ENCODE measurements at regions not wholly inside any gene's neighbourhood (a gene's known extent, or its start where the extent isn't known, plus 50 kb on each side); places are given as distances from the start of the nearest gene placed in this dataset.

DNA sequence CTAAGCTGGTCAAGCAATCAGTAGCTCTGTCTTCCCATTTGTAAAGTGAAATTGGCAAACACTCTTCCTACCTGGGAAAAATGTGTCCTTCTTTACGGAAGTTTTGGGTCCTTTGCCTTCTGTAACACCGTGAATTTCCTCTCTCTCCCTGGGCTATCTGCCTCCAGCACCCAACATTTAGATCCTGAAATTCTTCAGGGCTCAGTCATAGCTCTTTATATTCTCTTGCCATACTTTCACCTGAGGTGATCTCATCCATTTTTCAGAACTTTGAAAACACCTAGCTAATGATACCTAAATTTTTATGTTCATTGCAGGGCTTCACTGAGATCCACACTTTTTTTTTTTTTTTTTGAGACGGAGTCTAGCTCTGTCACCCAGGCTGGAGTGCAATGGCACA lies 1042.2 kb downstream of the DIAPH3 start:
- Histone ChIP-seq H3K4me3 (ENCODE audit: low read length) (no peak overlapping the region), H3K4me1 (ENCODE audit: control insufficient read depth in 2 of 2, insufficient read depth in 2 of 2, low read length in 2 of 2) (no peaks in the 10 kb centered on the region), H3K9me3 (ENCODE audit: control insufficient read depth in 2 of 3, low read length in 3 of 3) (no peaks in the 10 kb centered on the region), H3K27me3 (ENCODE audit: control insufficient read depth in 2 of 2, insufficient read depth in 2 of 2, low read length in 2 of 2) (no peaks in the 10 kb centered on the region), H3K27ac (ENCODE audit: low read depth, low read length) (no peak overlapping the region), H3K36me3 (ENCODE audit: control insufficient read depth in 2 of 3, insufficient read depth in 3 of 3, low read length in 3 of 3) (no peaks in the 10 kb centered on the region)
- intact Hi-C loops (cut with micrococcal nuclease) = no loop called here
- H3K36me3 Mint-ChIP-seq = no peaks in the 10 kb centered on the region
- H3K27ac Mint-ChIP-seq = no peak overlapping the region
- peaks cover 0 to 8% (median 0%) of the 10 kb centered on the region in 11 donors for H3K9me3 Mint-ChIP-seq
- ATAC-seq = no peak
- POLR2A ChIA-PET = no interaction called here
- peaks cover 0 to 3% (median 0%) of the 10 kb centered on the region in 5 donors for H3K27me3 Mint-ChIP-seq
- H3K4me1 Mint-ChIP-seq = no peaks in the 10 kb centered on the region
- no peak overlapping the region for H3K4me3 Mint-ChIP-seq
- no peak for DNase-seq
- CTCF ChIA-PET = no interaction called here

DNA sequence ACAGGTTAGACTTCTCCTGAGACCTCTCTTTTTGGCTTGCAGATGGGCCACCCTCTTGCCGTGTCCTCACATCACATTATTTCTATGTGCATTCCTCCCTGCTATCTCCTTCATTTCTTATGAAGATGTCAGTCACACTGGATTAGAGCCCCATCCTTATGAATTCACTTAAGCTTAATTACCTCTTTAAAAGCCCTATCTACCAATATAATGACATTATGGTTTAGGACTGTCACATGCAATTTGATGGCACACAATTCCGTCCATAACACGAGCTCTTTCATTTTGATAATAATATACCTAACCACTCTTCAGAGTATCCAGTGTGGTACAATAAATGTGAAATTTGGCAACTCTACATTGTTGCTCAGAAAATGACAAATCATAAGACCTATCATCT lies 1037.3 kb downstream of the DIAPH3 start:
- no peak overlapping the region for H3K4me3 Mint-ChIP-seq
- peaks cover 0 to 12% (median 0%) of the 10 kb centered on the region in 11 donors for H3K9me3 Mint-ChIP-seq
- no peak overlapping the region for H3K27ac Mint-ChIP-seq
- H3K36me3 ChIP-seq (ENCODE audit: control insufficient read depth in 2 of 3, insufficient read depth in 3 of 3, low read length in 3 of 3) = no peaks in the 10 kb centered on the region
- DNase-seq (no peak), ATAC-seq (no peak)
- H3K27me3 Mint-ChIP-seq = peaks cover 0 to 2% (median 0%) of the 10 kb centered on the region in 5 donors
- POLR2A ChIA-PET = no interaction called here
- no peak overlapping the region for H3K4me3 ChIP-seq (ENCODE audit: low read length)
- intact Hi-C loops (cut with micrococcal nuclease) = no loop called here
- H3K27me3 ChIP-seq (ENCODE audit: control insufficient read depth in 2 of 2, insufficient read depth in 2 of 2, low read length in 2 of 2) = no peaks in the 10 kb centered on the region
- no peaks in the 10 kb centered on the region for H3K4me1 ChIP-seq (ENCODE audit: control insufficient read depth in 2 of 2, insufficient read depth in 2 of 2, low read length in 2 of 2)
- CTCF ChIA-PET = interaction anchor here (0.9 kb wide), 1 partner anchor 1936 kb away, joined by 3 read pairs; no protein-coding TSS in a partner anchor
- no peak overlapping the region for H3K27ac ChIP-seq (ENCODE audit: low read depth, low read length)
- H3K9me3 ChIP-seq (ENCODE audit: control insufficient read depth in 2 of 3, low read length in 3 of 3) = no peaks in the 10 kb centered on the region
- H3K4me1 Mint-ChIP-seq = no peaks in the 10 kb centered on the region
- no peaks in the 10 kb centered on the region for H3K36me3 Mint-ChIP-seq

DNA sequence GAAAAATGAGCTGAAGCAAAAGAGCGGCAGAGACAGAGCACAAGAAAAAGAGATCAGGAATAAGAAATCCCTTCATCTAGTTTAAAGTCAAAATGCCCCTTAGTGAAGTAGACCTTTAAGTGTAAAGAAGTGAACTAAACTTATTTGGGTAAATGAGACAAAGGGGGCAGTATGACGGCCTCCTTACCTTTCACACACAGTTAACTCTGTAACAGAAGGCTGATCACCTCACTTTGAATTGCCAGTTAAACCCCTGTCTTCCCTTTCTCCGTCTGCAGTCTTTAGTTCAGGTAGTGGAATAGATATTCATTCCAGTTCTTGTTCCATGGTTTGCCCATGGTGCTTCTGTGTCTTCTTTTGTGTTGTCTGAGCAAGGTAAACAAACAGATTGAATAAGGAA lies 1029.8 kb downstream of the DIAPH3 start:
- intact Hi-C loops (cut with micrococcal nuclease) = no loop called here
- Mint-ChIP-seq H3K27ac (no peak overlapping the region), H3K4me1 (no peaks in the 10 kb centered on the region), H3K9me3 (peaks cover 0 to 7% (median 3%) of the 10 kb centered on the region in 11 donors), H3K36me3 (no peaks in the 10 kb centered on the region), H3K4me3 (no peak overlapping the region), H3K27me3 (no peaks in the 10 kb centered on the region)
- CTCF ChIA-PET = no interaction called here
- DNase-seq = no peak
- Histone ChIP-seq H3K4me1 (ENCODE audit: control insufficient read depth in 2 of 2, insufficient read depth in 2 of 2, low read length in 2 of 2) (no peaks in the 10 kb centered on the region), H3K9me3 (ENCODE audit: control insufficient read depth in 2 of 3, low read length in 3 of 3) (no peaks in the 10 kb centered on the region), H3K36me3 (ENCODE audit: control insufficient read depth in 2 of 3, insufficient read depth in 3 of 3, low read length in 3 of 3) (no peaks in the 10 kb centered on the region), H3K4me3 (ENCODE audit: low read length) (no peak overlapping the region), H3K27me3 (ENCODE audit: control insufficient read depth in 2 of 2, insufficient read depth in 2 of 2, low read length in 2 of 2) (no peaks in the 10 kb centered on the region), H3K27ac (ENCODE audit: low read depth, low read length) (no peak overlapping the region)
- POLR2A ChIA-PET = no interaction called here
- no peak for ATAC-seq

DNA sequence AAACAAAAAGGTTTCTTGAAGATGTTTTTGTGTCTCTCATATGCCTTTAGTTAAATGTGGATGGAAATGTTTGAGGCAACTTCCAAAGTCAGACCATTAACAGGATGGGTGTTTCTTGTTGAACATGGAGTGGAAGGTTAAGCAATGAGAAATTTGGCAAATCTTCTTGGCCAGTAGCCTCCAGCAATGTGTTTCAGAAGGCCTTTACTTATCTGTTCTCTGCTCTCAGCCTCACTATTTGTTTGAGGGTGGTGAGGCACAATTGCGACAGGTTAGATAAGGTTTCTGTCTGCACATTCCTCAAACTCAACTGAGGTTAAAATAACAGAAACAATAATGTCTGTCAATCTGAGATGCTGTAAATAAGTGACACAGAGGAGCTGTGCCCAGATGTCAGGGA lies 1019.0 kb downstream of the DIAPH3 start:
- no peaks in the 10 kb centered on the region for H3K27me3 ChIP-seq (ENCODE audit: control insufficient read depth in 2 of 2, insufficient read depth in 2 of 2, low read length in 2 of 2)
- Mint-ChIP-seq H3K27ac (no peak overlapping the region), H3K27me3 (no peaks in the 10 kb centered on the region), H3K36me3 (no peaks in the 10 kb centered on the region), H3K4me1 (no peaks in the 10 kb centered on the region), H3K4me3 (no peak overlapping the region), H3K9me3 (peaks cover 0 to 10% (median 2%) of the 10 kb centered on the region in 11 donors)
- no peaks in the 10 kb centered on the region for H3K36me3 ChIP-seq (ENCODE audit: control insufficient read depth in 2 of 3, insufficient read depth in 3 of 3, low read length in 3 of 3)
- DNase-seq (no peak), ATAC-seq (no peak)
- intact Hi-C loops (cut with micrococcal nuclease) = no loop called here
- POLR2A ChIA-PET = no interaction called here
- H3K9me3 ChIP-seq (ENCODE audit: control insufficient read depth in 2 of 3, low read length in 3 of 3) = no peaks in the 10 kb centered on the region
- no peak overlapping the region for H3K4me3 ChIP-seq (ENCODE audit: low read length)
- no peak overlapping the region for H3K27ac ChIP-seq (ENCODE audit: low read depth, low read length)
- no peaks in the 10 kb centered on the region for H3K4me1 ChIP-seq (ENCODE audit: control insufficient read depth in 2 of 2, insufficient read depth in 2 of 2, low read length in 2 of 2)
- CTCF ChIA-PET = no interaction called here

DNA sequence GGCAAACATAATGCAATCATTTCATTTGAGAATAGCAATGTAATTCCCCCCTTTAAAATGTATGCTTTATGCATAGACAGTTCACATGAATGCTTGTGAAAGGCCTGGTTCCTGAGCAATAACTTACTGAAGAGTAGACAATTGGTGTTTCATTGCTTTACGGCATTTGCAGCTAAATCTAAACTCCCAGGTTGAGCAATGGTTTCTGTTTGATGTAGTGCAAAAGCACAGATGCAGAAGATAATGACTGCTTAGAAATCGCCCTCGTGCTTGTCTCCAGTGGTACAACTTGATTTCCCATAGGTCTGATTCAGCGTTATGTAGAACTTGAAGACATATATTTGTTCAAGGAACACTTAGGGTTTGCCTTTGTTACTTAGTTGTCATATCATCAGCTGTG lies 1018.3 kb downstream of the DIAPH3 start:
- H3K27ac ChIP-seq (ENCODE audit: low read depth, low read length) = no peak overlapping the region
- H3K36me3 ChIP-seq (ENCODE audit: control insufficient read depth in 2 of 3, insufficient read depth in 3 of 3, low read length in 3 of 3) = no peaks in the 10 kb centered on the region
- no peaks in the 10 kb centered on the region for H3K4me1 ChIP-seq (ENCODE audit: control insufficient read depth in 2 of 2, insufficient read depth in 2 of 2, low read length in 2 of 2)
- H3K4me3 ChIP-seq (ENCODE audit: low read length) = no peak overlapping the region
- H3K27ac Mint-ChIP-seq = no peak overlapping the region
- no peaks in the 10 kb centered on the region for H3K27me3 Mint-ChIP-seq
- H3K4me3 Mint-ChIP-seq = no peak overlapping the region
- ChIA-PET CTCF (no interaction called here), POLR2A (no interaction called here)
- H3K9me3 ChIP-seq (ENCODE audit: control insufficient read depth in 2 of 3, low read length in 3 of 3) = no peaks in the 10 kb centered on the region
- ATAC-seq = no peak
- intact Hi-C loops (cut with micrococcal nuclease) = no loop called here
- no peaks in the 10 kb centered on the region for H3K36me3 Mint-ChIP-seq
- DNase-seq = no peak
- peaks cover 0 to 10% (median 2%) of the 10 kb centered on the region in 11 donors for H3K9me3 Mint-ChIP-seq
- H3K27me3 ChIP-seq (ENCODE audit: control insufficient read depth in 2 of 2, insufficient read depth in 2 of 2, low read length in 2 of 2) = no peaks in the 10 kb centered on the region
- H3K4me1 Mint-ChIP-seq = no peaks in the 10 kb centered on the region

DNA sequence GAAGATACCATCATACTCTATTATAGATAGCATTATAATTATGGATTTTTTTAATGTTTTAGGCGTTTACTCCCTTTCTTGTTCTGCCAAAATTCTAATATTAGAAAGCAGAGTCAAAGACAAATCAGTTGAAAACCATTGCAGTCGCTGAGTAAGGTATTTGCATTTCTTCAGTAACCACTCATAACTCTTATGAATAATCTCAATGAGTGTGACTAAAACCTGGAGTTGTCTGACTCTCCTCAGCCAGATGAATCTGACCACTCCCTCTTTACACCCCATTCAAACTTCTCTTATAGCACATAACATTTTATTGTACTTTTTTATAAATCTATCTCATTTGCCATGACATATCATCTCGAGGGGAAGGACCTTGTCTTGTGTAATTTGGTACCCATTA lies 1006.5 kb downstream of the DIAPH3 start:
- H3K27ac ChIP-seq (ENCODE audit: low read depth, low read length) = no peak overlapping the region
- intact Hi-C loops (cut with micrococcal nuclease) = no loop called here
- H3K36me3 ChIP-seq (ENCODE audit: control insufficient read depth in 2 of 3, insufficient read depth in 3 of 3, low read length in 3 of 3) = no peaks in the 10 kb centered on the region
- H3K4me3 Mint-ChIP-seq = no peak overlapping the region
- no peaks in the 10 kb centered on the region for H3K4me1 Mint-ChIP-seq
- no peaks in the 10 kb centered on the region for H3K27me3 ChIP-seq (ENCODE audit: control insufficient read depth in 2 of 2, insufficient read depth in 2 of 2, low read length in 2 of 2)
- H3K27me3 Mint-ChIP-seq = no peaks in the 10 kb centered on the region
- H3K27ac Mint-ChIP-seq = no peak overlapping the region
- no peaks in the 10 kb centered on the region for H3K4me1 ChIP-seq (ENCODE audit: control insufficient read depth in 2 of 2, insufficient read depth in 2 of 2, low read length in 2 of 2)
- H3K9me3 Mint-ChIP-seq = peaks cover 0 to 6% (median 2%) of the 10 kb centered on the region in 11 donors
- DNase-seq (no peak), ATAC-seq (no peak)
- H3K9me3 ChIP-seq (ENCODE audit: control insufficient read depth in 2 of 3, low read length in 3 of 3) = peaks cover 0 to 3% (median 0%) of the 10 kb centered on the region in 3 experiments
- ChIA-PET CTCF (no interaction called here), POLR2A (no interaction called here)
- no peaks in the 10 kb centered on the region for H3K36me3 Mint-ChIP-seq
- no peak overlapping the region for H3K4me3 ChIP-seq (ENCODE audit: low read length)

DNA sequence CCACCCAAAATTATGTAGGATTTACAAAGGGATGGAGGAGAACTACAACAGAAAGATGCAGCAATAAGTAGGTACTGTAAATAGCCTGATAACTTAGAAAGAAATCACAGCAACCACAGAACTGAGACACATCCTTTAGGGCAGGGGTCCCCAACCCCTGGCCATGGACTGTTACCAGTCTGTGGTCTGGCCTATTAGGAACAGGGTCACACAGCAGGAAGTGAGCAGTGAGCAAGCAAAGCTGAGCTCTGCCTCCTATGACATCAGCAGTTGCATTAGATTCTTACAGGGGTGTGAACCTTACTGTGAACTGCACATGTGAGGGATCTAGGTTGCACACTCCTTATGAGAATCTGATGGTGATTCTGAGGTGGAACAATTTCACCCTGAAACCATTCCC lies 997.6 kb downstream of the DIAPH3 start:
- no peaks in the 10 kb centered on the region for H3K27me3 ChIP-seq (ENCODE audit: control insufficient read depth in 2 of 2, insufficient read depth in 2 of 2, low read length in 2 of 2)
- no peak overlapping the region for H3K4me3 Mint-ChIP-seq
- H3K36me3 Mint-ChIP-seq = no peaks in the 10 kb centered on the region
- no peaks in the 10 kb centered on the region for H3K4me1 ChIP-seq (ENCODE audit: control insufficient read depth in 2 of 2, insufficient read depth in 2 of 2, low read length in 2 of 2)
- H3K4me1 Mint-ChIP-seq = no peaks in the 10 kb centered on the region
- intact Hi-C loops (cut with micrococcal nuclease) = no loop called here
- no peak overlapping the region for H3K4me3 ChIP-seq (ENCODE audit: low read length)
- H3K36me3 ChIP-seq (ENCODE audit: control insufficient read depth in 2 of 3, insufficient read depth in 3 of 3, low read length in 3 of 3) = no peaks in the 10 kb centered on the region
- H3K9me3 ChIP-seq (ENCODE audit: control insufficient read depth in 2 of 3, low read length in 3 of 3) = no peaks in the 10 kb centered on the region
- no peak overlapping the region for H3K27ac ChIP-seq (ENCODE audit: low read depth, low read length)
- H3K27ac Mint-ChIP-seq = no peak overlapping the region
- H3K9me3 Mint-ChIP-seq = peaks cover 0 to 24% (median 3%) of the 10 kb centered on the region in 11 donors
- DNase-seq (no peak), ATAC-seq (no peak)
- ChIA-PET POLR2A (no interaction called here), CTCF (no interaction called here)
- no peaks in the 10 kb centered on the region for H3K27me3 Mint-ChIP-seq
